GM18505 (cell line): ENCODE measurements at regions not wholly inside any gene's neighbourhood (a gene's known extent, or its start where the extent isn't known, plus 50 kb on each side); places are given as distances from the start of the nearest gene placed in this dataset.

ENCODE experiments used
- ATAC-seq: cut with Tn5 transposase; IDR thresholded peaks from one replicate; pipeline ENCODE4 v1.9.1; 2021; ENCODE audit not compliant: unreplicated experiment
- POLR2A ChIP-seq: IDR thresholded peaks from 4 replicates; pipeline ENCODE4 v1.6.1; 2011; ENCODE audit warnings: borderline replicate concordance; ENCODE audit not compliant: insufficient read depth, insufficient read length; ENCODE audit errors: extremely low read depth

DNA sequence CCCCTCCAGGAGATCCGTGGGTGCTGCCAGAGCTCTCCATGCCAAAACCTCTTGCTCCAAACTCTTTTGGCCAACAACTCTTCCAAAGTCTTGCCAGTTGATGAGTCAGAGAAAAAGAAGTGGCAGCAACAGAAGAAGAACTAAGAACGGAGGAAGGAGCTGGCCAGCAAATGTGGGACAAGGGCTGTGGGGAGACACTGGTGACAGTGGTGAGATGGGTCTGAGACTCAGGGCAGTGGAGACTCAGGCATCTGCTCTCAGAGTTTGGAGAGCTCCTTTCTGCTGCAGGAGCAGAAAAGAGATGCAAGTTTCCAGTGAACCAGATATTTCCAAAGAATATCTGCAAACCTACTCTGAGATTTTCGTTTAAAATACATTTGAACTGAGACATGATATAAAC, 92.3 kb upstream of the SEMA6A start:
- no peak for TF ChIP-seq POLR2A
- ATAC-seq = no peak

- TF ChIP-seq POLR2A = no peak
- ATAC-seq = no peak
Measured at GRCh38 chr5:116664988-116665387, 90.4 kb upstream of the SEMA6A start.

GRCh38 chr5:116663081-116663480, 88.5 kb upstream of the SEMA6A start:
- no peak for ATAC-seq
- TF ChIP-seq POLR2A = no peak

- ATAC-seq = no peak
- no peak for TF ChIP-seq POLR2A
Measured at GRCh38 chr5:116661419-116661818, 86.8 kb upstream of the SEMA6A start.

DNA sequence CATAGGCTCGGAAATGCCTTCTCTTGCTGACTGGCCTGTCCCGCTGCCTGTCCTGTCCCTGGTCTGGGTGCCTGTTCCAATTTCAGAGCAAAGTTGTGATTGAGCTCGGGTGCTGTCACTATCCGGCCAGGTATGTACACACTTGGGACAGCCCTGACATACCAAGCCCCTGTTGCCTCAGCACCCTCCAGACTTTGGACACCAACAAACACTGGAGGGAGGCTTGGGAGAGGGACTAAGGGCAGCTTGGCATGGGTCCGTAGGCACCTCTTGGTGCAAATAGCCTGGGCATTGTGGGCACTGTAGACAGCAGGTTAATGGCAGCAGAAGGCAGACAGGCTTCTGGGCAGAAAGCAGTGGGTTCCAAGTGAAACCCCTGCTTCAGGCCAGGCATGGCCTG, 86.3 kb upstream of the SEMA6A start:
- TF ChIP-seq POLR2A = no peak
- ATAC-seq = no peak

- no peak for TF ChIP-seq POLR2A
- no peak for ATAC-seq
Measured at GRCh38 chr5:116658830-116659229, 84.2 kb upstream of the SEMA6A start.

DNA sequence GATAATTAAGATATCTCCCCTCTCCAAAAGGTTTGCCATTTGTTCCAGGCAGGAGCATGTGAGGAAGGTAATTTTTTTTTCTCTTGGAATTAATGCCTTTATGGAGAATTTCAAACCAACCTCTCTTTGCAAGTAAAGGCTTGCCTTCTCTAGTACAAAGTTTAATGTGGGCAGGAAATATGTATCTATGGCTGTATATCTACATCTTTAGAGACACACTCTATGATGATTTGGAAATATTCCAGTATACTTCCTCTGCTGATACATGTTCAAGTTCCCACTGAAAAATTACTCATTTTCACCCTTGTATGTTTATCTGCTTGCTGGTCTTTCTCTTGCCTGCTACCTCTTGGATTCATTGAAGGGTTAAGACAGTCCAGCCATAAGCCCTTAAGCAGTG, 83.5 kb upstream of the SEMA6A start:
- no peak for TF ChIP-seq POLR2A
- no peak for ATAC-seq

GRCh38 chr5:116655431-116655830, 80.8 kb upstream of the SEMA6A start:
- ATAC-seq = no peak
- TF ChIP-seq POLR2A = no peak

DNA sequence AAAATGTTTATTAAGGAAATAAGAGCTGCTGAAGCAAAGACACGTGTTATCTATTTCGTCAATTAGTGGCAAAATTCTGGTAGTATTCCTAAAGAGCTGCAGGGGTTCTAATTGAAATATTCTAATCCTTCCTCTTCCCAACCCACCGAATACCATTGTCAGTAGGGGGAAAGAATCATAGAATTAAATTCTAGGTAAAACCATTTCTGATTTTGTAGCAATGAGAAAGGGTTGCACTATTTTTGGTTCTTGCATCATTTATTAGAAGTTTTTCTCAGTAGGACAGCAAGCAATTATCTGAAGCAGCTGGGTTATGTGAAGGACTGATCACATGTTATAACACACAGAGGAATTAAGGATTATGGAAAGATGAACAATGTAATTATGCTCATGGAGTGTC, 80.3 kb upstream of the SEMA6A start:
- no peak for TF ChIP-seq POLR2A
- no peak for ATAC-seq

GRCh38 chr5:116652903-116653302, 78.3 kb upstream of the SEMA6A start:
- TF ChIP-seq POLR2A = no peak
- no peak for ATAC-seq

GRCh38 chr5:116652196-116652729, 77.6 kb upstream of the SEMA6A start:
- peak; percentile 90 for ATAC-seq
- no peak for TF ChIP-seq POLR2A

DNA sequence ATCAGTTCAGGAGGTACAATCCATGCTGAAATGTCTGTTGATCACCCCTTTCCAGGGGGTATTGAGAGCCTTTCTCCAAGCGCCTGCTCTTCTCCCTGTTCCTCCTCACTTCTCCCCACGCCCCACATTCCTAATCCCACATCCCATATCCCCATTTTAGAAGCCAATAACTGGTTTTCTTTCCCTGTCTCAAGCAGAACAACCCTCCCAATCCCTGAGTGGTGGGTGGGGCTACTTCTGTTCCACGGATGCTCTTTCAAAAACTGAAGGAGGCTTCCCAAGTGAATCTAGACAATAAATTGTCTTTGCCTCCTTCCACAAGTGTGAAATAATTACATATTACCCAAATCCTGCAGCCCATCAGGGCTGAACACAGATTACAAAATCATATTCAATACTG, 77.0 kb upstream of the SEMA6A start:
- TF ChIP-seq POLR2A = no peak

GRCh38 chr5:116650964-116651363, 76.3 kb upstream of the SEMA6A start:
- ATAC-seq = no peak
- no peak for TF ChIP-seq POLR2A

More for the DNA sequence above, 77.0 kb upstream of the SEMA6A start:
- no peak for ATAC-seq

DNA sequence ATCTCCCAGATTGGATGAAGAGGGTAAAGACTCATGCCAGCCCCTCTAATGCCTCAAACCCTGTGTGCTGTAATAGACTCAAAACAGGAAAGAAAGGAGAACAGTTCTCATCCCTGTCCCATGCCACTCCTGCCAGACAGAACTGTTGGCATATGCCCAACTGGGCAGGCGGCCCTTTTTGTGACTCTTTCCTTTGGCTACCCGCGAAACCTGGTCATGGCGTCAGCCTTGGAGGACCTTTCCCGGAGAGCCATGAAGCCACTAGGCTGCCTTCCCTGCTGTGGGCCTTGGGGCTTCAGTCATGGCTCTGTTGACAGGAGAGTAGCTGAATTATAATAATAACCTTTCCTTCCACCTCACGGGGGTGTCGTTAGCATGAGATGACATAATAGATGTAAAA, 75.9 kb upstream of the SEMA6A start:
- no peak for ATAC-seq
- TF ChIP-seq POLR2A = no peak
